Omental fat pad (tissue), 3 donors: ENCODE measurements at regions not wholly inside any gene's neighbourhood (a gene's known extent, or its start where the extent isn't known, plus 50 kb on each side); places are given as distances from the start of the nearest gene placed in this dataset.

ENCODE experiments used
- ATAC-seq: fragments of 150-250 bp; one replicate; pipeline ENCODE4 v1.9.1; 2016; ENCODE audit warnings: mild to moderate bottlenecking, moderate library complexity; ENCODE audit not compliant: low FRiP score
- DNase-seq: peaks from one replicate; pipeline ENCODE4 v3.0.0-alpha.2; 2019; ENCODE audit warnings: low spot score
- TF ChIP-seq, protein P1 (sequence below), 3 donors: fragments of 450-650 bp; IDR thresholded peaks; one replicate each; pipeline ENCODE4 v1.5.1; 2016 to 2017; ENCODE audit warnings: antibody characterized with exemption in 3 of 3, mild to moderate bottlenecking in 3 of 3, moderate library complexity in 2 of 3

GRCh38 chr2:59570818-59571217, 982.6 kb downstream of the BCL11A start:
- DNase-seq (no peak), ATAC-seq (no peak)
- TF ChIP-seq, protein P1, sequence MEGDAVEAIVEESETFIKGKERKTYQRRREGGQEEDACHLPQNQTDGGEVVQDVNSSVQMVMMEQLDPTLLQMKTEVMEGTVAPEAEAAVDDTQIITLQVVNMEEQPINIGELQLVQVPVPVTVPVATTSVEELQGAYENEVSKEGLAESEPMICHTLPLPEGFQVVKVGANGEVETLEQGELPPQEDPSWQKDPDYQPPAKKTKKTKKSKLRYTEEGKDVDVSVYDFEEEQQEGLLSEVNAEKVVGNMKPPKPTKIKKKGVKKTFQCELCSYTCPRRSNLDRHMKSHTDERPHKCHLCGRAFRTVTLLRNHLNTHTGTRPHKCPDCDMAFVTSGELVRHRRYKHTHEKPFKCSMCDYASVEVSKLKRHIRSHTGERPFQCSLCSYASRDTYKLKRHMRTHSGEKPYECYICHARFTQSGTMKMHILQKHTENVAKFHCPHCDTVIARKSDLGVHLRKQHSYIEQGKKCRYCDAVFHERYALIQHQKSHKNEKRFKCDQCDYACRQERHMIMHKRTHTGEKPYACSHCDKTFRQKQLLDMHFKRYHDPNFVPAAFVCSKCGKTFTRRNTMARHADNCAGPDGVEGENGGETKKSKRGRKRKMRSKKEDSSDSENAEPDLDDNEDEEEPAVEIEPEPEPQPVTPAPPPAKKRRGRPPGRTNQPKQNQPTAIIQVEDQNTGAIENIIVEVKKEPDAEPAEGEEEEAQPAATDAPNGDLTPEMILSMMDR (IDR thresholded peaks at IDR 0.05) = no peak

- TF ChIP-seq, protein P1 (IDR thresholded peaks at IDR 0.05) = no peak
- DNase-seq (no peak), ATAC-seq (no peak)
Observed at GRCh38 chr2:59569124-59569523, 984.3 kb downstream of the BCL11A start.

DNA sequence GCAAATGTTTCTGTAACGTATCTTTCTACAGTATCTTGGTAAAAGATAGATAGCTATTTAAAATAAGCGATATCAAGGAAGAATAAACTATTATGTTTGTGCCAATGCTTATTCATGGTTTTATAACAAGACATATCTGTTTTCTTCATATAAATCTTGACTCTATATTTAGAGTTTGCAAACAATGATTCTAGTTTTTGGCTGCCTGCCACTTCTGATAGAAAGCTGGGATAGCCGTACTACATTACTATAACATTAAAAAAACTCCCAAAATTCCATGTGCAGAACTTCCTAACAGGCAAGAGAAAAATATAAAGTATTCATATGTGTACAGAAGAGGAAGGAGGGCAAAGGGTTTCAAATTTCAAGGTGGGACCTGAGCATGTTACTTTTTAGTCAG, 985.0 kb downstream of the BCL11A start:
- ATAC-seq = no peak
- no peak for DNase-seq
- TF ChIP-seq, protein P1 (IDR thresholded peaks at IDR 0.05) = no peak

- TF ChIP-seq, protein P1 (IDR thresholded peaks at IDR 0.05) = no peak
- DNase-seq = no peak
- no peak for ATAC-seq
Observed at GRCh38 chr2:59567151-59567550, 986.3 kb downstream of the BCL11A start.

DNA sequence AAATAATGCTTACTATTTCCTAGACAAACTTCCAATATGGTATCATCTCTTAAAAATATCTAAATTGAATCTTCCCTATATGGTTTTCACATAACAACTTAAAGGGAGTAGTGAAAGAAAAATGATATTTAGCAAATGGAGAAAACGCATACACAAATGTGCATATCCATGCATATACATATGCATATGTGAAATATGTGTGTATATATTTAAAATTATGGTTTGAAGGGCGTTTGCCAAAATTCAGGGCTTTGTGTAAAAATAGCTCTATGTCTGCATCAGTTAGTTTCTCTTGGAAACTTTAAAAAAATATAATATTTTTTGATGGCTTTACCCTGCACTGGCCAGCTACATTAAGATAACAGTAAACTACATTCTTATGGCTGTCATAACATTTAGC, 986.7 kb downstream of the BCL11A start:
- ATAC-seq (no peak), DNase-seq (no peak)

GRCh38 chr2:59561281-59561680, 992.2 kb downstream of the BCL11A start:
- DNase-seq (no peak), ATAC-seq (no peak)
- TF ChIP-seq, protein P1 (IDR thresholded peaks at IDR 0.05) = no peak

More for the DNA sequence above, 986.7 kb downstream of the BCL11A start:
- TF ChIP-seq, protein P1 (IDR thresholded peaks at IDR 0.05) = no peak

GRCh38 chr2:59560769-59561168, 992.7 kb downstream of the BCL11A start:
- TF ChIP-seq, protein P1 (IDR thresholded peaks at IDR 0.05) = no peak

More at GRCh38 chr2:59560769-59561168, 992.7 kb downstream of the BCL11A start:
- DNase-seq = no peak
- no peak for ATAC-seq
